Fibroblast of upper back skin (primary cell): ENCODE measurements at regions not wholly inside any gene's neighbourhood (a gene's known extent, or its start where the extent isn't known, plus 50 kb on each side); places are given as distances from the start of the nearest gene placed in this dataset.
"Not testable (repeated sequence)": the region's sequence is repeated elsewhere in the genome, so short reads cannot be mapped to it uniquely, and the experiment has no call there.

Experiments used
- DNase-seq: peaks from one replicate; pipeline ENCODE4 v3.0.0-alpha.2; 2013

GRCh38 chr6:116982401-116982800 is 105.4 kb downstream of the RFX6 start:
- DNase-seq: no peak

GRCh38 chr6:116983375-116983774 is 106.3 kb downstream of the RFX6 start:
- DNase-seq: no peak

GRCh38 chr6:116986819-116987218 is 109.8 kb downstream of the RFX6 start:
- no peak for DNase-seq

- no peak for DNase-seq
Observed at GRCh38 chr6:116990679-116991078, 113.6 kb downstream of the RFX6 start.

GRCh38 chr6:116992546-116992945 is 115.5 kb downstream of the RFX6 start:
- no peak for DNase-seq

- DNase-seq: no peak
Observed at GRCh38 chr6:116994447-116994846, 117.4 kb downstream of the RFX6 start.

GRCh38 chr6:116996842-116997241 is 119.8 kb downstream of the RFX6 start:
- DNase-seq: no peak

GRCh38 chr6:116997496-116997895 is 120.5 kb downstream of the RFX6 start:
- DNase-seq: no peak

GRCh38 chr6:117007659-117008058 is 130.6 kb downstream of the RFX6 start:
- no peak for DNase-seq

GRCh38 chr6:117008618-117009017 is 131.6 kb downstream of the RFX6 start:
- no peak for DNase-seq

- DNase-seq: not testable (repeated sequence)
Observed at GRCh38 chr6:117014641-117015473, 137.8 kb downstream of the RFX6 start.

- not testable (repeated sequence) for DNase-seq
Observed at GRCh38 chr6:117015474-117015804, 138.4 kb downstream of the RFX6 start.

GRCh38 chr6:117018771-117019170 is 141.7 kb downstream of the RFX6 start:
- no peak for DNase-seq

- no peak for DNase-seq
Observed at GRCh38 chr6:117022774-117023173, 145.7 kb downstream of the RFX6 start.

- no peak for DNase-seq
Observed at GRCh38 chr6:117025310-117025709, 148.3 kb downstream of the RFX6 start.

GRCh38 chr6:117028256-117028655 is 151.2 kb downstream of the RFX6 start:
- no peak for DNase-seq

GRCh38 chr6:117034547-117034946 is 157.5 kb downstream of the RFX6 start:
- no peak for DNase-seq

GRCh38 chr6:117034971-117035370 is 157.9 kb downstream of the RFX6 start:
- DNase-seq: no peak

- no peak for DNase-seq
Observed at GRCh38 chr6:117050301-117050700, 173.3 kb downstream of the RFX6 start.

GRCh38 chr6:117072134-117072533 is 193.2 kb upstream of the VGLL2 start:
- DNase-seq: no peak

GRCh38 chr6:117072781-117073180 is 192.6 kb upstream of the VGLL2 start:
- no peak for DNase-seq

GRCh38 chr6:117074672-117075071 is 190.7 kb upstream of the VGLL2 start:
- DNase-seq: no peak

GRCh38 chr6:117075218-117075617 is 190.1 kb upstream of the VGLL2 start:
- DNase-seq: no peak

- DNase-seq: no peak
Observed at GRCh38 chr6:117076076-117076475, 189.3 kb upstream of the VGLL2 start.

- DNase-seq: no peak
Observed at GRCh38 chr6:117077300-117077699, 188.1 kb upstream of the VGLL2 start.
